Lower lobe of right lung (tissue), 2 donors: ENCODE measurements at regions not wholly inside any gene's neighbourhood (a gene's known extent, or its start where the extent isn't known, plus 50 kb on each side); places are given as distances from the start of the nearest gene placed in this dataset.

ENCODE experiments used
- ATAC-seq, 2 donors: fragments of 200-7000 bp; cut with Tn5 transposase; one replicate each; pipeline ENCODE4 v1.9.1; 2020 to 2022; ENCODE audit warnings: mild to moderate bottlenecking in 2 of 2, moderate library complexity in 2 of 2
- DNase-seq: peaks from one replicate; pipeline ENCODE4 v3.0.0-alpha.2; 2020
- H3K27ac ChIP-seq: fragments of 200-600 bp; one replicate; pipeline ENCODE4 v1.8.0; 2022
- H3K27me3 ChIP-seq: fragments of 200-600 bp; one replicate; pipeline ENCODE4 v1.8.0; 2022; ENCODE audit warnings: low read depth
- H3K36me3 ChIP-seq: fragments of 200-600 bp; one replicate; pipeline ENCODE4 v1.8.0; 2022; ENCODE audit warnings: mild to moderate bottlenecking
- H3K4me1 ChIP-seq: fragments of 200-600 bp; one replicate; pipeline ENCODE4 v1.8.0; 2022
- H3K4me3 ChIP-seq: fragments of 200-600 bp; one replicate; pipeline ENCODE4 v1.8.0; 2022; ENCODE audit warnings: mild to moderate bottlenecking
- H3K9me3 ChIP-seq: fragments of 200-600 bp; one replicate; pipeline ENCODE4 v1.8.0; 2022
- CTCF ChIP-seq: fragments of 200-600 bp; IDR thresholded peaks from one replicate; pipeline ENCODE4 v1.8.0; 2022; ENCODE audit warnings: antibody characterized with exemption, mild to moderate bottlenecking
- intact Hi-C: fragments of 100-400 bp; cut with DNase I; formaldehyde crosslinking; loops from one replicate; pipeline ENCODE4 v1.11.0; 2022
- donor health status: DM: no; HTN: yes; CAD: no; lungs with severe emphysema.

- TF ChIP-seq CTCF, result no peak
- no peaks in the 10 kb centered on the region for H3K36me3 ChIP-seq
- no peaks in the 10 kb centered on the region for H3K9me3 ChIP-seq
- no peak overlapping the region for H3K27ac ChIP-seq
- H3K4me3 ChIP-seq, result no peak overlapping the region
- ATAC-seq (no peak), DNase-seq (no peak)
- H3K4me1 ChIP-seq, result no peaks in the 10 kb centered on the region
- H3K27me3 ChIP-seq, result no peaks in the 10 kb centered on the region
- intact Hi-C loops, result no loop called here
Measured at GRCh38 chr13:42658019-42658418, 84.1 kb downstream of the TNFSF11 start.

- DNase-seq, result no peak
- intact Hi-C loops, result no loop called here
- no peaks in the 10 kb centered on the region for H3K36me3 ChIP-seq
Measured at GRCh38 chr13:42660333-42660965, 86.5 kb downstream of the TNFSF11 start.

GRCh38 chr13:42667638-42668037, 93.7 kb downstream of the TNFSF11 start:
- intact Hi-C loops, result no loop called here
- ATAC-seq, result no peak
- H3K27ac ChIP-seq, result no peak overlapping the region
- H3K36me3 ChIP-seq, result no peaks in the 10 kb centered on the region
- DNase-seq, result no peak
- no peaks in the 10 kb centered on the region for H3K27me3 ChIP-seq
- no peak overlapping the region for H3K4me3 ChIP-seq
- no peaks in the 10 kb centered on the region for H3K4me1 ChIP-seq
- H3K9me3 ChIP-seq, result no peaks in the 10 kb centered on the region
- TF ChIP-seq CTCF, result no peak

More at GRCh38 chr13:42660333-42660965, 86.5 kb downstream of the TNFSF11 start:
- no peak for TF ChIP-seq CTCF
- no peak overlapping the region for H3K27ac ChIP-seq
- H3K9me3 ChIP-seq, result no peaks in the 10 kb centered on the region
- H3K4me1 ChIP-seq, result no peaks in the 10 kb centered on the region
- H3K4me3 ChIP-seq, result no peak overlapping the region
- ATAC-seq, result no peak
- no peaks in the 10 kb centered on the region for H3K27me3 ChIP-seq

- ATAC-seq (no peak), DNase-seq (no peak)
- Histone ChIP-seq H3K27ac (no peak overlapping the region), H3K4me1 (no peaks in the 10 kb centered on the region), H3K9me3 (no peaks in the 10 kb centered on the region), H3K36me3 (no peaks in the 10 kb centered on the region), H3K4me3 (no peak overlapping the region), H3K27me3 (no peaks in the 10 kb centered on the region)
- no peak for TF ChIP-seq CTCF
- intact Hi-C loops, result no loop called here
Measured at GRCh38 chr13:42671502-42671901, 97.5 kb downstream of the TNFSF11 start.

GRCh38 chr13:42673677-42674076, 99.7 kb downstream of the TNFSF11 start:
- Histone ChIP-seq H3K4me1 (no peaks in the 10 kb centered on the region), H3K27me3 (no peaks in the 10 kb centered on the region), H3K27ac (no peak overlapping the region), H3K36me3 (no peaks in the 10 kb centered on the region), H3K9me3 (no peaks in the 10 kb centered on the region), H3K4me3 (no peak overlapping the region)
- intact Hi-C loops, result no loop called here
- no peak for TF ChIP-seq CTCF
- ATAC-seq, result no peak
- DNase-seq, result no peak
